ENCODE measurements at regions not wholly inside any gene's neighbourhood (a gene's known extent, or its start where the extent isn't known, plus 50 kb on each side); places are given as distances from the start of the nearest gene placed in this dataset.

GRCh38 chr21:22927469-22927868 lies 1929.3 kb downstream of the NCAM2 start:
- no peak for DNase-seq
- Histone ChIP-seq H3K9me3 (no peaks in the 10 kb centered on the region), H3K4me1 (no peaks in the 10 kb centered on the region), H3K4me3 (no peak overlapping the region), H3K36me3 (no peaks in the 10 kb centered on the region), H3K27me3 (no peaks in the 10 kb centered on the region), H3K27ac (no peak overlapping the region), H3K9ac (ENCODE audit: low read depth in 2 of 2, low read length in 2 of 2) (no peak overlapping the region)
- TF ChIP-seq CTCF (IDR thresholded peaks at IDR 0.05): no peak
- intact Hi-C loops (cut with DNase I): no loop called here

- Histone ChIP-seq H3K36me3 (no peaks in the 10 kb centered on the region), H3K9ac (ENCODE audit: low read depth in 2 of 2, low read length in 2 of 2) (no peak overlapping the region), H3K27ac (no peak overlapping the region), H3K9me3 (no peaks in the 10 kb centered on the region), H3K4me1 (no peaks in the 10 kb centered on the region), H3K27me3 (no peaks in the 10 kb centered on the region), H3K4me3 (no peak overlapping the region)
- no peak for DNase-seq
- intact Hi-C loops (cut with DNase I): no loop called here
- no peak for TF ChIP-seq CTCF (IDR thresholded peaks at IDR 0.05)
Observed at GRCh38 chr21:22941779-22942490, 1943.7 kb downstream of the NCAM2 start.

- TF ChIP-seq CTCF (IDR thresholded peaks at IDR 0.05): no peak
- H3K27ac ChIP-seq: no peak overlapping the region
- no peak overlapping the region for H3K9ac ChIP-seq (ENCODE audit: low read depth in 2 of 2, low read length in 2 of 2)
- DNase-seq: no peak
- no peaks in the 10 kb centered on the region for H3K36me3 ChIP-seq
- no peak overlapping the region for H3K4me3 ChIP-seq
- no peaks in the 10 kb centered on the region for H3K9me3 ChIP-seq
- intact Hi-C loops (cut with DNase I): no loop called here
- no peaks in the 10 kb centered on the region for H3K4me1 ChIP-seq
- no peaks in the 10 kb centered on the region for H3K27me3 ChIP-seq
Observed at GRCh38 chr21:22955559-22955958, 1957.3 kb downstream of the NCAM2 start.

GRCh38 chr21:22961258-22961657 lies 1963.0 kb downstream of the NCAM2 start:
- Histone ChIP-seq H3K4me3 (no peak overlapping the region), H3K4me1 (no peaks in the 10 kb centered on the region), H3K36me3 (no peaks in the 10 kb centered on the region), H3K9ac (ENCODE audit: low read depth in 2 of 2, low read length in 2 of 2) (no peak overlapping the region), H3K27ac (no peak overlapping the region), H3K27me3 (no peaks in the 10 kb centered on the region), H3K9me3 (no peaks in the 10 kb centered on the region)
- DNase-seq: no peak
- intact Hi-C loops (cut with DNase I): no loop called here
- TF ChIP-seq CTCF (IDR thresholded peaks at IDR 0.05): no peak

GRCh38 chr21:22965455-22966135 lies 1967.4 kb downstream of the NCAM2 start:
- H3K9me3 ChIP-seq: no peaks in the 10 kb centered on the region
- intact Hi-C loops (cut with DNase I): no loop called here
- H3K27ac ChIP-seq: no peak overlapping the region
- no peak overlapping the region for H3K4me3 ChIP-seq
- no peak for TF ChIP-seq CTCF (IDR thresholded peaks at IDR 0.05)
- H3K36me3 ChIP-seq: no peaks in the 10 kb centered on the region
- no peaks in the 10 kb centered on the region for H3K27me3 ChIP-seq
- no peak overlapping the region for H3K9ac ChIP-seq (ENCODE audit: low read depth in 2 of 2, low read length in 2 of 2)
- H3K4me1 ChIP-seq: no peaks in the 10 kb centered on the region
- no peak for DNase-seq
